Esophagus (tissue), 2 donors: ENCODE measurements at regions not wholly inside any gene's neighbourhood (a gene's known extent, or its start where the extent isn't known, plus 50 kb on each side); places are given as distances from the start of the nearest gene placed in this dataset.
"Not testable (repeated sequence)": the region's sequence is repeated elsewhere in the genome, so short reads cannot be mapped to it uniquely, and the experiment has no call there.

ENCODE experiments used
- H3K27ac ChIP-seq, 2 donors: one replicate each; pipeline ENCODE4 v1.5.1; 2013; ENCODE audit warnings: low read depth in 2 of 2, mild to moderate bottlenecking in 2 of 2, inconsistent platforms in 1 of 2, low read length in 1 of 2, moderate library complexity in 1 of 2
- H3K27me3 ChIP-seq, 2 donors: one replicate each; pipeline ENCODE4 v1.6.1; 2013; ENCODE audit warnings: low read length in 2 of 2, control low read depth in 1 of 2, mild to moderate bottlenecking in 1 of 2; ENCODE audit not compliant: insufficient read depth in 2 of 2, control insufficient read depth in 1 of 2
- H3K36me3 ChIP-seq, 2 donors: one replicate each; pipeline ENCODE4 v1.6.1; 2013; ENCODE audit warnings: low read length in 1 of 2; ENCODE audit not compliant: control insufficient read depth in 2 of 2, insufficient read depth in 2 of 2
- H3K4me1 ChIP-seq, 2 donors: one replicate each; pipeline ENCODE4 v1.6.1; 2013; ENCODE audit warnings: low read length in 1 of 2; ENCODE audit not compliant: control insufficient read depth in 2 of 2, insufficient read depth in 2 of 2
- H3K4me3 ChIP-seq, 2 donors: one replicate each; pipeline ENCODE4 v1.5.1; 2013; ENCODE audit warnings: low read length in 2 of 2, mild to moderate bottlenecking in 2 of 2, low read depth in 1 of 2, moderate library complexity in 1 of 2
- H3K9me3 ChIP-seq, 2 donors: one replicate each; pipeline ENCODE4 v1.6.1; 2013; ENCODE audit warnings: mild to moderate bottlenecking in 2 of 2, low read depth in 1 of 2, low read length in 1 of 2, moderate library complexity in 1 of 2; ENCODE audit not compliant: control insufficient read depth in 2 of 2, insufficient read depth in 1 of 2
- WGBS, 2 donors: extraction: QIAGEN DNeasy Blood & Tissue Kit; methylation state at CpG; one replicate each; pipeline ENCODE4 v1.1.7; 2013; 5-methylcytosine and 5-hydroxymethylcytosine counted together
- donor health status: healthy with polysubstance abuse.
- donor health status: Bipolar disorder and iron deficiency.

- H3K4me1 ChIP-seq, result no peaks in the 10 kb centered on the region
- WGBS, 2 donors, result 84 to 94% methylated on average over 1 of the region's 1 CpG
- no peaks in the 10 kb centered on the region for H3K27me3 ChIP-seq
- H3K27ac ChIP-seq, result no peak overlapping the region
- no peak overlapping the region for H3K4me3 ChIP-seq
- no peaks in the 10 kb centered on the region for H3K9me3 ChIP-seq
- H3K36me3 ChIP-seq, result no peaks in the 10 kb centered on the region
These were observed 126.0 kb upstream of the XPO1 start for GRCh38 chr2:61664190-61664589.

- H3K4me3 ChIP-seq, result no peak overlapping the region
- 78 to 84% methylated on average over 7 of the region's 7 CpGs for WGBS, 2 donors
- H3K9me3 ChIP-seq, result no peaks in the 10 kb centered on the region
- H3K27me3 ChIP-seq, result no peaks in the 10 kb centered on the region
- H3K27ac ChIP-seq, result no peak overlapping the region
- no peaks in the 10 kb centered on the region for H3K4me1 ChIP-seq
- H3K36me3 ChIP-seq, result no peaks in the 10 kb centered on the region
These were observed 124.8 kb upstream of the XPO1 start for GRCh38 chr2:61662990-61663389.

GRCh38 chr2:61660511-61661388, 122.6 kb upstream of the XPO1 start:
- Histone ChIP-seq H3K4me1 (no peaks in the 10 kb centered on the region), H3K27me3 (no peaks in the 10 kb centered on the region), H3K27ac (no peak overlapping the region), H3K4me3 (no peak overlapping the region), H3K36me3 (no peaks in the 10 kb centered on the region), H3K9me3 (no peaks in the 10 kb centered on the region)
- WGBS, 2 donors, result 60 to 71% methylated on average over 4 of the region's 4 CpGs

GRCh38 chr2:61658841-61659780, 121.0 kb upstream of the XPO1 start:
- H3K36me3 ChIP-seq, result no peaks in the 10 kb centered on the region
- H3K27me3 ChIP-seq, result no peaks in the 10 kb centered on the region
- H3K4me3 ChIP-seq, result no peak overlapping the region
- 51 to 54% methylated on average over 3 of the region's 3 CpGs for WGBS, 2 donors
- no peaks in the 10 kb centered on the region for H3K4me1 ChIP-seq
- no peak overlapping the region for H3K27ac ChIP-seq
- no peaks in the 10 kb centered on the region for H3K9me3 ChIP-seq

DNA sequence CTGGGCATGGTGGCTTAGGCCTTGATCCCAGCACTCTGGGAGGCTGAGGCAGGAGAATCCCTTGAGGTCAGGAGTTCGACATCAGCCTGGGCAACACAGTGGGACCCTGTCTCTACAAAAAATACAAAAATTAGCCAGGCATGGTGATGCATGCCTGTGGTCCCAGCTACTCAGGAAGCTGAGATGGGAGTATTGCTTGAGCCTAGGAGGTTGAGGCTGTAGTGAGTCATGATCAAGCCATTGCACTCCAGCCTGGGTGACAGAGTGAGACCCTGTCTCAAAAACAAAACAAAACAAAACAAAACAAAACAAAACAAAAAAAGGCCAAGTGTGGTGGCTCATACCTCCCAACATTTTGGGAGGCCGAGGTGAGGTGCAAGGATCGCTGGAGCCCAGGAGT, 111.8 kb upstream of the XPO1 start:
- H3K36me3 ChIP-seq, H3K27ac ChIP-seq, H3K27me3 ChIP-seq, H3K4me3 ChIP-seq, H3K9me3 ChIP-seq, H3K4me1 ChIP-seq: not testable (repeated sequence)
- 88 to 91% methylated on average over 3 of the region's 3 CpGs for WGBS, 2 donors

- Histone ChIP-seq H3K4me1 (no peaks in the 10 kb centered on the region), H3K27me3 (no peaks in the 10 kb centered on the region), H3K27ac (no peak overlapping the region), H3K36me3 (no peaks in the 10 kb centered on the region), H3K9me3 (no peaks in the 10 kb centered on the region), H3K4me3 (no peak overlapping the region)
- 89 to 92% methylated on average over 2 of the region's 2 CpGs for WGBS, 2 donors
These were observed 110.9 kb upstream of the XPO1 start for GRCh38 chr2:61649021-61649420.

GRCh38 chr2:61647044-61647443, 108.9 kb upstream of the XPO1 start:
- WGBS, 2 donors, result 89 to 90% methylated on average over 5 of the region's 5 CpGs

DNA sequence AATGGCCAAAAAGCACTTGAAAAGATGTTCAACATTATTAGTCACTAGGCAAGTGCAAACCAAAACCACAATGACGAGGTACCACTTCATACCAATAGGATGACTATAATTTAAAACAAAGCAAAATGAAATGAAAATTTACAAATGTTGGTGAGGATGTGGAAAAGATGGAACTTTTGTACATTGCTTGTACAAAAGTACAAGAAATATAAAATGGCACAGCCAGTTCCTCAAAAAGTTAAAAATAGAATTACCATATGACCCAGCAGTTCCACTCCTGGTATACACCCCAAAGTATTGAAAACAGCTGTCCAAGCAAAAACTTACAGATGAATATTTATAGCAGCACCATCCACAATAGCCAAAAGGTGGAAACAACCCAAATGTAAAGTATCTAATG, 107.8 kb upstream of the XPO1 start:
- Histone ChIP-seq H3K27ac (no peak overlapping the region), H3K4me1 (no peaks in the 10 kb centered on the region), H3K9me3 (no peaks in the 10 kb centered on the region), H3K27me3 (no peaks in the 10 kb centered on the region), H3K4me3 (no peak overlapping the region), H3K36me3 (no peaks in the 10 kb centered on the region)
- WGBS, 2 donors, result 70% methylated on average over 1 of the region's 1 CpG

More at GRCh38 chr2:61647044-61647443, 108.9 kb upstream of the XPO1 start:
- Histone ChIP-seq H3K27ac (no peak overlapping the region), H3K27me3 (no peaks in the 10 kb centered on the region), H3K9me3 (no peaks in the 10 kb centered on the region), H3K36me3 (no peaks in the 10 kb centered on the region), H3K4me3 (no peak overlapping the region), H3K4me1 (no peaks in the 10 kb centered on the region)

- not testable (repeated sequence) for H3K9me3 ChIP-seq, H3K4me3 ChIP-seq, H3K27me3 ChIP-seq, H3K36me3 ChIP-seq, H3K27ac ChIP-seq, H3K4me1 ChIP-seq
- 93 to 97% methylated on average over 6 of the region's 6 CpGs for WGBS, 2 donors
These were observed 105.0 kb upstream of the XPO1 start for GRCh38 chr2:61643153-61643552.
